Fibroblast of lung (primary cell): ENCODE measurements at regions not wholly inside any gene's neighbourhood (a gene's known extent, or its start where the extent isn't known, plus 50 kb on each side); places are given as distances from the start of the nearest gene placed in this dataset.

Source experiments
- EZH2 ChIP-seq: IDR thresholded peaks from 2 replicates; pipeline ENCODE4 v1.5.1; 2012; ENCODE audit warnings: low read length, control low read depth, mild to moderate bottlenecking; ENCODE audit errors: missing control alignments
- TF ChIP-seq, protein P1 (sequence below), 2 donors: IDR thresholded peaks in 1 of 2; conservative IDR thresholded peaks in 1 of 2; 1 replicate in 1 of 2; 2 replicates in 1 of 2; pipeline ENCODE4 v1.5.1; 2011 to 2012; ENCODE audit warnings: low read length in 2 of 2, control low read depth in 1 of 2, inconsistent platforms in 1 of 2, low read depth in 1 of 2, mild to moderate bottlenecking in 1 of 2

- TF ChIP-seq, protein P1, sequence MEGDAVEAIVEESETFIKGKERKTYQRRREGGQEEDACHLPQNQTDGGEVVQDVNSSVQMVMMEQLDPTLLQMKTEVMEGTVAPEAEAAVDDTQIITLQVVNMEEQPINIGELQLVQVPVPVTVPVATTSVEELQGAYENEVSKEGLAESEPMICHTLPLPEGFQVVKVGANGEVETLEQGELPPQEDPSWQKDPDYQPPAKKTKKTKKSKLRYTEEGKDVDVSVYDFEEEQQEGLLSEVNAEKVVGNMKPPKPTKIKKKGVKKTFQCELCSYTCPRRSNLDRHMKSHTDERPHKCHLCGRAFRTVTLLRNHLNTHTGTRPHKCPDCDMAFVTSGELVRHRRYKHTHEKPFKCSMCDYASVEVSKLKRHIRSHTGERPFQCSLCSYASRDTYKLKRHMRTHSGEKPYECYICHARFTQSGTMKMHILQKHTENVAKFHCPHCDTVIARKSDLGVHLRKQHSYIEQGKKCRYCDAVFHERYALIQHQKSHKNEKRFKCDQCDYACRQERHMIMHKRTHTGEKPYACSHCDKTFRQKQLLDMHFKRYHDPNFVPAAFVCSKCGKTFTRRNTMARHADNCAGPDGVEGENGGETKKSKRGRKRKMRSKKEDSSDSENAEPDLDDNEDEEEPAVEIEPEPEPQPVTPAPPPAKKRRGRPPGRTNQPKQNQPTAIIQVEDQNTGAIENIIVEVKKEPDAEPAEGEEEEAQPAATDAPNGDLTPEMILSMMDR (conservative IDR thresholded peaks at IDR 0.05 in 1 of 2, IDR thresholded peaks at IDR 0.05 in 1 of 2; ENCODE audit: low read depth in 1 of 2, low read length in 2 of 2) = no peak
- TF ChIP-seq EZH2 = no peak
These were observed 58.5 kb upstream of the HIF1A start for GRCh38 chr14:61636779-61637178.
